Liver (tissue), 8 donors: ENCODE measurements at regions not wholly inside any gene's neighbourhood (a gene's known extent, or its start where the extent isn't known, plus 50 kb on each side); places are given as distances from the start of the nearest gene placed in this dataset.

Source experiments
- DNase-seq: peaks from one replicate; pipeline ENCODE4 v3.0.0-alpha.2; 2017; ENCODE audit warnings: low spot score
- H3K27ac ChIP-seq, 2 donors: one replicate each; pipeline ENCODE4 v1.7.0; 2013; ENCODE audit warnings: inconsistent platforms in 2 of 2, low read length in 2 of 2, control low read depth in 1 of 2, low read depth in 1 of 2, mild to moderate bottlenecking in 1 of 2
- H3K27me3 ChIP-seq, 4 donors: one replicate each; pipeline versions ENCODE4 v1.6.1 to v1.7.0; 2013; ENCODE audit warnings: low read length in 3 of 4, inconsistent platforms in 1 of 4, mild to moderate bottlenecking in 1 of 4, moderate library complexity in 1 of 4; ENCODE audit not compliant: control insufficient read depth in 4 of 4, insufficient read depth in 4 of 4
- H3K36me3 ChIP-seq, 4 donors: one replicate each; pipeline versions ENCODE4 v1.6.1 to v1.7.0; 2013; ENCODE audit warnings: low read length in 3 of 4, mild to moderate bottlenecking in 3 of 4, low read depth in 1 of 4, moderate library complexity in 1 of 4; ENCODE audit not compliant: control insufficient read depth in 4 of 4, insufficient read depth in 3 of 4
- H3K4me1 ChIP-seq, 4 donors: one replicate each; pipeline versions ENCODE4 v1.6.1 to v1.7.0; 2013; ENCODE audit warnings: low read length in 3 of 4, mild to moderate bottlenecking in 3 of 4, moderate library complexity in 1 of 4; ENCODE audit not compliant: control insufficient read depth in 4 of 4, insufficient read depth in 4 of 4
- H3K4me3 ChIP-seq, 3 donors: one replicate each; pipeline versions ENCODE4 v1.6.1 to v1.7.0; 2013; ENCODE audit warnings: low read length in 3 of 3, control low read depth in 1 of 3, low read depth in 1 of 3, mild to moderate bottlenecking in 1 of 3
- H3K9ac ChIP-seq, 2 donors: one replicate each; pipeline ENCODE4 v1.7.0; 2013; ENCODE audit warnings: low read length in 2 of 2, mild to moderate bottlenecking in 2 of 2, moderate library complexity in 2 of 2, control low read depth in 1 of 2, low read depth in 1 of 2
- H3K9me3 ChIP-seq, 4 donors: one replicate each; pipeline versions ENCODE4 v1.6.1 to v1.7.0; 2013; ENCODE audit warnings: low read length in 3 of 4; ENCODE audit not compliant: control insufficient read depth in 4 of 4
- CTCF ChIP-seq: fragments of 150-350 bp; IDR thresholded peaks from 2 replicates; pipeline ENCODE4 v1.5.1; 2017; ENCODE audit warnings: improper control_type of control experiment, low read depth, low read length; ENCODE audit not compliant: missing input control
- FOXA1 ChIP-seq: IDR thresholded peaks from 2 replicates; pipeline ENCODE4 v1.6.1; 2016; ENCODE audit warnings: antibody characterized with exemption
- FOXA2 ChIP-seq: IDR thresholded peaks from 2 replicates; pipeline ENCODE4 v1.6.1; 2016; ENCODE audit warnings: antibody characterized with exemption
- GABPA ChIP-seq, 2 donors: IDR thresholded peaks in 1 of 2; conservative IDR thresholded peaks in 1 of 2; 2 replicates each; pipeline ENCODE4 v1.6.1; 2016; ENCODE audit warnings: antibody characterized with exemption in 2 of 2, mild to moderate bottlenecking in 1 of 2, moderate library complexity in 1 of 2
- HNF4A ChIP-seq, 2 donors: conservative IDR thresholded peaks; 2 replicates each; pipeline ENCODE4 v1.6.1; 2016; ENCODE audit warnings: antibody characterized with exemption in 2 of 2, mild to moderate bottlenecking in 2 of 2
- HNF4G ChIP-seq: IDR thresholded peaks from 2 replicates; pipeline ENCODE4 v1.6.1; 2016; ENCODE audit warnings: antibody characterized with exemption
- JUND ChIP-seq, 2 donors: IDR thresholded peaks; 2 replicates each; pipeline ENCODE4 v1.6.1; 2016; ENCODE audit warnings: antibody characterized with exemption in 2 of 2
- MAX ChIP-seq: IDR thresholded peaks from 2 replicates; pipeline ENCODE4 v1.6.1; 2016; ENCODE audit warnings: antibody characterized with exemption
- NR2F2 ChIP-seq: IDR thresholded peaks from 2 replicates; pipeline ENCODE4 v1.6.1; 2016; ENCODE audit warnings: antibody characterized with exemption
- RAD21 ChIP-seq, 2 donors: IDR thresholded peaks; 2 replicates each; pipeline ENCODE4 v1.6.1; 2016; ENCODE audit warnings: antibody characterized with exemption in 2 of 2, mild to moderate bottlenecking in 2 of 2
- REST ChIP-seq: IDR thresholded peaks from 2 replicates; pipeline ENCODE4 v1.6.1; 2016; ENCODE audit warnings: antibody characterized with exemption, mild to moderate bottlenecking
- RXRA ChIP-seq, 2 donors: IDR thresholded peaks; 2 replicates each; pipeline ENCODE4 v1.6.1; 2017 to 2018; ENCODE audit warnings: antibody characterized with exemption in 2 of 2, mild to moderate bottlenecking in 1 of 2
- SP1 ChIP-seq: IDR thresholded peaks from 2 replicates; pipeline ENCODE4 v1.6.1; 2018; ENCODE audit warnings: antibody characterized with exemption, mild to moderate bottlenecking
- TAF1 ChIP-seq: conservative IDR thresholded peaks from 2 replicates; pipeline ENCODE4 v1.6.1; 2016; ENCODE audit warnings: antibody characterized with exemption, mild to moderate bottlenecking
- YY1 ChIP-seq: IDR thresholded peaks from 2 replicates; pipeline ENCODE4 v1.6.1; 2016; ENCODE audit warnings: antibody characterized with exemption, mild to moderate bottlenecking
- WGBS: extraction: QIAGEN DNeasy Blood & Tissue Kit; methylation state at CpG from one replicate; pipeline ENCODE4 v1.1.7; 2013; 5-methylcytosine and 5-hydroxymethylcytosine counted together
- TF ChIP-seq, protein P1 (sequence below): IDR thresholded peaks from 2 replicates; pipeline ENCODE4 v1.6.1; 2016; ENCODE audit warnings: antibody characterized with exemption
- TF ChIP-seq, protein P2 (sequence below): IDR thresholded peaks from 2 replicates; pipeline ENCODE4 v1.6.1; 2016; ENCODE audit warnings: antibody characterized with exemption
- donor health status: healthy.
- donor health status: healthy.
- donor health status: healthy.
- donor health status: healthy.
- donor health status: healthy.

GRCh38 chr1:195958131-195958530, 650.1 kb downstream of the KCNT2 start:
- DNase-seq: no peak
- TF ChIP-seq HNF4G (no peak), GABPA (IDR thresholded peaks at IDR 0.05 in 1 of 2, conservative IDR thresholded peaks at IDR 0.05 in 1 of 2) (no peak), CTCF (no peak), MAX (no peak), REST (no peak), SP1 (no peak), TAF1 (no peak), YY1 (no peak), RXRA (IDR thresholded peaks at IDR 0.05) (no peak)
- TF ChIP-seq, protein P1, sequence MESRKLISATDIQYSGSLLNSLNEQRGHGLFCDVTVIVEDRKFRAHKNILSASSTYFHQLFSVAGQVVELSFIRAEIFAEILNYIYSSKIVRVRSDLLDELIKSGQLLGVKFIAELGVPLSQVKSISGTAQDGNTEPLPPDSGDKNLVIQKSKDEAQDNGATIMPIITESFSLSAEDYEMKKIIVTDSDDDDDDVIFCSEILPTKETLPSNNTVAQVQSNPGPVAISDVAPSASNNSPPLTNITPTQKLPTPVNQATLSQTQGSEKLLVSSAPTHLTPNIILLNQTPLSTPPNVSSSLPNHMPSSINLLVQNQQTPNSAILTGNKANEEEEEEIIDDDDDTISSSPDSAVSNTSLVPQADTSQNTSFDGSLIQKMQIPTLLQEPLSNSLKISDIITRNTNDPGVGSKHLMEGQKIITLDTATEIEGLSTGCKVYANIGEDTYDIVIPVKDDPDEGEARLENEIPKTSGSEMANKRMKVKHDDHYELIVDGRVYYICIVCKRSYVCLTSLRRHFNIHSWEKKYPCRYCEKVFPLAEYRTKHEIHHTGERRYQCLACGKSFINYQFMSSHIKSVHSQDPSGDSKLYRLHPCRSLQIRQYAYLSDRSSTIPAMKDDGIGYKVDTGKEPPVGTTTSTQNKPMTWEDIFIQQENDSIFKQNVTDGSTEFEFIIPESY: no peak
- TF ChIP-seq, protein P2, sequence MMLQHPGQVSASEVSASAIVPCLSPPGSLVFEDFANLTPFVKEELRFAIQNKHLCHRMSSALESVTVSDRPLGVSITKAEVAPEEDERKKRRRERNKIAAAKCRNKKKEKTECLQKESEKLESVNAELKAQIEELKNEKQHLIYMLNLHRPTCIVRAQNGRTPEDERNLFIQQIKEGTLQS: no peak
- Histone ChIP-seq H3K4me1 (no peaks in the 10 kb centered on the region), H3K36me3 (no peaks in the 10 kb centered on the region), H3K27ac (no peak overlapping the region), H3K9me3 (no peaks in the 10 kb centered on the region), H3K4me3 (no peak overlapping the region), H3K9ac (no peak overlapping the region), H3K27me3 (no peaks in the 10 kb centered on the region)
- WGBS: 77% methylated on average over 4 of the region's 4 CpGs

GRCh38 chr1:195956845-195957244, 651.4 kb downstream of the KCNT2 start:
- no peak for DNase-seq
- no peaks in the 10 kb centered on the region for H3K27me3 ChIP-seq
- no peak overlapping the region for H3K27ac ChIP-seq
- no peaks in the 10 kb centered on the region for H3K4me1 ChIP-seq
- H3K36me3 ChIP-seq: no peaks in the 10 kb centered on the region
- H3K9me3 ChIP-seq: no peaks in the 10 kb centered on the region
- 74% methylated on average over 3 of the region's 3 CpGs for WGBS
- H3K4me3 ChIP-seq: no peak overlapping the region
- no peak overlapping the region for H3K9ac ChIP-seq
- TF ChIP-seq MAX (no peak), NR2F2 (no peak), HNF4A (conservative IDR thresholded peaks at IDR 0.05) (no peak), GABPA (IDR thresholded peaks at IDR 0.05 in 1 of 2, conservative IDR thresholded peaks at IDR 0.05 in 1 of 2) (no peak), REST (no peak), SP1 (no peak), JUND (IDR thresholded peaks at IDR 0.05) (no peak), FOXA1 (no peak), CTCF (no peak), FOXA2 (no peak), YY1 (no peak), RAD21 (IDR thresholded peaks at IDR 0.05) (no peak), HNF4G (no peak), RXRA (IDR thresholded peaks at IDR 0.05) (no peak)
- TF ChIP-seq, protein P2: no peak
